Stimulated activated naive B cell treated with anti-CD40 and anti-IgM and Interleukin-4, amounts not matched to agents 10 μg/mL and 1 μg/mL and 100 μg/mL, for 72 hours (primary cell): ENCODE measurements at regions not wholly inside any gene's neighbourhood (a gene's known extent, or its start where the extent isn't known, plus 50 kb on each side); places are given as distances from the start of the nearest gene placed in this dataset.

Experiments used
- ATAC-seq, 2 donors: fragments of 150-1000 bp; cut with Tn5 transposase; replicated peaks; 2 replicates each; pipeline ENCODE4 v1.10.0; 2021; ENCODE audit warnings: moderate library complexity in 1 of 2
- DNase-seq: peaks from one replicate; pipeline ENCODE4 v3.0.0; 2021
- H3K27ac Mint-ChIP-seq: one replicate; pipeline ENCODE4 v1.8.0; 2022; ENCODE audit warnings: mild to moderate bottlenecking, mixed read lengths
- H3K27me3 Mint-ChIP-seq, 2 donors: one replicate each; pipeline ENCODE4 v1.8.0; 2022; ENCODE audit warnings: mixed read lengths in 2 of 2
- H3K36me3 Mint-ChIP-seq, 2 donors: one replicate each; pipeline ENCODE4 v1.8.0; 2022; ENCODE audit warnings: mixed read lengths in 2 of 2, mild to moderate bottlenecking in 1 of 2
- H3K4me1 Mint-ChIP-seq, 2 donors: one replicate each; pipeline ENCODE4 v1.8.0; 2022; ENCODE audit warnings: mixed read lengths in 2 of 2, mild to moderate bottlenecking in 1 of 2
- H3K4me3 Mint-ChIP-seq, 2 donors: one replicate each; pipeline ENCODE4 v1.8.0; 2022; ENCODE audit warnings: mild to moderate bottlenecking in 2 of 2, mixed read lengths in 2 of 2, moderate library complexity in 1 of 2
- H3K9me3 Mint-ChIP-seq, 2 donors: one replicate each; pipeline ENCODE4 v1.8.0; 2022; ENCODE audit warnings: mixed read lengths in 2 of 2, mild to moderate bottlenecking in 1 of 2

GRCh38 chr14:44712024-44712815, 205.1 kb upstream of the FSCB start:
- H3K27me3 Mint-ChIP-seq: no peaks in the 10 kb centered on the region

GRCh38 chr14:44701563-44702263, 194.6 kb upstream of the FSCB start:
- Mint-ChIP-seq H3K9me3 (peaks cover 7 to 11% of the 10 kb centered on the region in 2 donors), H3K4me3 (no peak overlapping the region), H3K27ac (no peak overlapping the region), H3K36me3 (no peaks in the 10 kb centered on the region), H3K27me3 (no peaks in the 10 kb centered on the region), H3K4me1 (no peaks in the 10 kb centered on the region)
- ATAC-seq (no peak), DNase-seq (no peak)

More at GRCh38 chr14:44712024-44712815, 205.1 kb upstream of the FSCB start:
- Mint-ChIP-seq H3K36me3 (no peaks in the 10 kb centered on the region), H3K4me3 (no peak overlapping the region), H3K9me3 (peaks cover 0 to 2% of the 10 kb centered on the region in 2 donors), H3K4me1 (no peaks in the 10 kb centered on the region), H3K27ac (no peak overlapping the region)
- ATAC-seq (no peak), DNase-seq (no peak)

- Mint-ChIP-seq H3K27ac (no peak overlapping the region), H3K4me3 (no peak overlapping the region)
Observed at GRCh38 chr14:44700694-44701093, 193.6 kb upstream of the FSCB start.

GRCh38 chr14:44700184-44700583, 193.1 kb upstream of the FSCB start:
- no peak for DNase-seq
- H3K4me3 Mint-ChIP-seq: no peak overlapping the region
- peaks cover 7 to 15% of the 10 kb centered on the region in 2 donors for H3K9me3 Mint-ChIP-seq
- no peaks in the 10 kb centered on the region for H3K27me3 Mint-ChIP-seq
- ATAC-seq: no peak
- H3K4me1 Mint-ChIP-seq: no peaks in the 10 kb centered on the region
- H3K27ac Mint-ChIP-seq: no peak overlapping the region
- no peaks in the 10 kb centered on the region for H3K36me3 Mint-ChIP-seq

More at GRCh38 chr14:44700694-44701093, 193.6 kb upstream of the FSCB start:
- Mint-ChIP-seq H3K36me3 (no peaks in the 10 kb centered on the region), H3K9me3 (peaks cover 7 to 14% of the 10 kb centered on the region in 2 donors), H3K27me3 (no peaks in the 10 kb centered on the region), H3K4me1 (no peaks in the 10 kb centered on the region)
- no peak for DNase-seq
- no peak for ATAC-seq

- Mint-ChIP-seq H3K27ac (no peak overlapping the region), H3K27me3 (no peaks in the 10 kb centered on the region), H3K4me3 (no peak overlapping the region), H3K9me3 (peaks cover 7 to 15% of the 10 kb centered on the region in 2 donors), H3K36me3 (no peaks in the 10 kb centered on the region), H3K4me1 (no peaks in the 10 kb centered on the region)
- no peak for ATAC-seq
- DNase-seq: no peak
Observed at GRCh38 chr14:44699391-44699790, 192.3 kb upstream of the FSCB start.

- ATAC-seq (no peak), DNase-seq (no peak)
- Mint-ChIP-seq H3K36me3 (no peaks in the 10 kb centered on the region), H3K27me3 (no peaks in the 10 kb centered on the region), H3K27ac (no peak overlapping the region), H3K9me3 (peaks cover 8 to 14% of the 10 kb centered on the region in 2 donors), H3K4me1 (no peaks in the 10 kb centered on the region), H3K4me3 (no peak overlapping the region)
Observed at GRCh38 chr14:44669496-44669895, 162.4 kb upstream of the FSCB start.

- no peaks in the 10 kb centered on the region for H3K36me3 Mint-ChIP-seq
- no peak for DNase-seq
- ATAC-seq: peak in 1 of 2 donors; percentile 36
- H3K4me1 Mint-ChIP-seq: peaks cover 0 to 2% of the 10 kb centered on the region in 2 donors
- H3K4me3 Mint-ChIP-seq: no peak overlapping the region
- no peak overlapping the region for H3K27ac Mint-ChIP-seq
- no peaks in the 10 kb centered on the region for H3K9me3 Mint-ChIP-seq
- H3K27me3 Mint-ChIP-seq: no peaks in the 10 kb centered on the region
Observed at GRCh38 chr14:44663136-44663535, 156.1 kb upstream of the FSCB start.

GRCh38 chr14:44662250-44662891, 155.3 kb upstream of the FSCB start:
- Mint-ChIP-seq H3K4me1 (peaks cover 0 to 2% of the 10 kb centered on the region in 2 donors), H3K36me3 (no peaks in the 10 kb centered on the region), H3K9me3 (no peaks in the 10 kb centered on the region), H3K27ac (no peak overlapping the region), H3K4me3 (no peak overlapping the region), H3K27me3 (no peaks in the 10 kb centered on the region)
- ATAC-seq (no peak), DNase-seq (no peak)

GRCh38 chr14:44658389-44658696, 151.3 kb upstream of the FSCB start:
- ATAC-seq (no peak), DNase-seq (no peak)
- H3K9me3 Mint-ChIP-seq: no peaks in the 10 kb centered on the region

GRCh38 chr14:44657696-44658388, 150.8 kb upstream of the FSCB start:
- no peak overlapping the region for H3K27ac Mint-ChIP-seq
- H3K4me1 Mint-ChIP-seq: peaks cover 0 to 2% of the 10 kb centered on the region in 2 donors
- no peak overlapping the region for H3K4me3 Mint-ChIP-seq
- no peaks in the 10 kb centered on the region for H3K36me3 Mint-ChIP-seq
- no peaks in the 10 kb centered on the region for H3K9me3 Mint-ChIP-seq
- DNase-seq (no peak), ATAC-seq (no peak)
- H3K27me3 Mint-ChIP-seq: no peaks in the 10 kb centered on the region

More at GRCh38 chr14:44658389-44658696, 151.3 kb upstream of the FSCB start:
- Mint-ChIP-seq H3K36me3 (no peaks in the 10 kb centered on the region), H3K27me3 (no peaks in the 10 kb centered on the region), H3K4me3 (no peak overlapping the region), H3K27ac (no peak overlapping the region), H3K4me1 (peaks cover 0 to 2% of the 10 kb centered on the region in 2 donors)

- no peak overlapping the region for H3K27ac Mint-ChIP-seq
- no peaks in the 10 kb centered on the region for H3K9me3 Mint-ChIP-seq
- peaks cover 0 to under 1% of the 10 kb centered on the region in 2 donors for H3K4me1 Mint-ChIP-seq
- DNase-seq (no peak), ATAC-seq (no peak)
- no peaks in the 10 kb centered on the region for H3K27me3 Mint-ChIP-seq
- no peaks in the 10 kb centered on the region for H3K36me3 Mint-ChIP-seq
- H3K4me3 Mint-ChIP-seq: no peak overlapping the region
Observed at GRCh38 chr14:44657203-44657602, 150.1 kb upstream of the FSCB start.

GRCh38 chr14:44654591-44654990, 147.5 kb upstream of the FSCB start:
- no peak overlapping the region for H3K27ac Mint-ChIP-seq
- DNase-seq: no peak
- no peak for ATAC-seq

GRCh38 chr14:44653641-44654040, 146.6 kb upstream of the FSCB start:
- Mint-ChIP-seq H3K4me1 (no peaks in the 10 kb centered on the region), H3K36me3 (no peaks in the 10 kb centered on the region), H3K27me3 (no peaks in the 10 kb centered on the region), H3K4me3 (no peak overlapping the region), H3K9me3 (no peaks in the 10 kb centered on the region), H3K27ac (no peak overlapping the region)
- no peak for ATAC-seq
- no peak for DNase-seq

More at GRCh38 chr14:44654591-44654990, 147.5 kb upstream of the FSCB start:
- Mint-ChIP-seq H3K36me3 (no peaks in the 10 kb centered on the region), H3K4me3 (no peak overlapping the region), H3K27me3 (no peaks in the 10 kb centered on the region), H3K4me1 (no peaks in the 10 kb centered on the region), H3K9me3 (no peaks in the 10 kb centered on the region)

- Mint-ChIP-seq H3K4me1 (no peaks in the 10 kb centered on the region), H3K36me3 (no peaks in the 10 kb centered on the region), H3K9me3 (no peaks in the 10 kb centered on the region), H3K27me3 (no peaks in the 10 kb centered on the region), H3K27ac (no peak overlapping the region), H3K4me3 (no peak overlapping the region)
- ATAC-seq (no peak), DNase-seq (no peak)
Observed at GRCh38 chr14:44652640-44653039, 145.6 kb upstream of the FSCB start.
